Trophoblast cell (in vitro differentiated cells and primary cell): ENCODE measurements at regions not wholly inside any gene's neighbourhood (a gene's known extent, or its start where the extent isn't known, plus 50 kb on each side); places are given as distances from the start of the nearest gene placed in this dataset.

ENCODE experiments used
- DNase-seq, 2 donors: peaks; one replicate each; pipeline ENCODE4 v3.0.0-alpha.2; 2016
- H2AFZ ChIP-seq: 2 replicates; pipeline ENCODE4 v1.6.1; 2013; ENCODE audit warnings: low read length, moderate library complexity, mild to moderate bottlenecking; ENCODE audit not compliant: insufficient read depth, poor library complexity
- H2AK5ac ChIP-seq: 2 replicates; pipeline ENCODE4 v1.6.1; 2013; ENCODE audit warnings: mild to moderate bottlenecking, low read length
- H2BK120ac ChIP-seq: 2 replicates; pipeline ENCODE4 v1.6.1; 2013; ENCODE audit warnings: low read length, mild to moderate bottlenecking, moderate library complexity; ENCODE audit not compliant: insufficient read depth, poor library complexity
- H2BK12ac ChIP-seq: 2 replicates; pipeline ENCODE4 v1.6.1; 2013; ENCODE audit warnings: mild to moderate bottlenecking, low read length, moderate library complexity
- H2BK5ac ChIP-seq: 2 replicates; pipeline ENCODE4 v1.6.1; 2013; ENCODE audit warnings: low read length, low read depth, moderate library complexity, mild to moderate bottlenecking; ENCODE audit not compliant: poor library complexity
- H3K14ac ChIP-seq: 2 replicates; pipeline ENCODE4 v1.6.1; 2013; ENCODE audit warnings: mild to moderate bottlenecking, low read length
- H3K18ac ChIP-seq: 2 replicates; pipeline ENCODE4 v1.6.1; 2013; ENCODE audit warnings: mild to moderate bottlenecking, low read length
- H3K23ac ChIP-seq: 2 replicates; pipeline ENCODE4 v1.6.1; 2013; ENCODE audit warnings: low read length
- H3K27ac ChIP-seq: 2 replicates; pipeline ENCODE4 v1.5.1; 2013; ENCODE audit warnings: low read depth, mild to moderate bottlenecking, inconsistent platforms, low read length, moderate library complexity
- H3K27me3 ChIP-seq: 2 replicates; pipeline ENCODE4 v1.6.1; 2013; ENCODE audit warnings: inconsistent platforms, mild to moderate bottlenecking, low read length, moderate library complexity; ENCODE audit not compliant: insufficient read depth
- H3K36me3 ChIP-seq, 2 experiments: 1 replicate in 1 of 2; 2 replicates in 1 of 2; pipeline ENCODE4 v1.6.1; 2013; ENCODE audit warnings: low read length in 2 of 2, mild to moderate bottlenecking in 2 of 2, moderate library complexity in 1 of 2; ENCODE audit not compliant: insufficient read depth in 2 of 2, control insufficient read depth in 1 of 2
- H3K4ac ChIP-seq: 2 replicates; pipeline ENCODE4 v1.6.1; 2013; ENCODE audit warnings: low read depth, mild to moderate bottlenecking, low read length, moderate library complexity
- H3K4me1 ChIP-seq, 2 experiments: 1 replicate in 1 of 2; 2 replicates in 1 of 2; pipeline ENCODE4 v1.6.1; 2013; ENCODE audit warnings: low read length in 2 of 2, mild to moderate bottlenecking in 2 of 2, moderate library complexity in 1 of 2; ENCODE audit not compliant: insufficient read depth in 2 of 2, control insufficient read depth in 1 of 2
- H3K4me2 ChIP-seq: 2 replicates; pipeline ENCODE4 v1.6.1; 2013; ENCODE audit warnings: inconsistent platforms, mild to moderate bottlenecking, low read length, moderate library complexity
- H3K4me3 ChIP-seq: 2 replicates; pipeline ENCODE4 v1.5.1; 2013; ENCODE audit warnings: mild to moderate bottlenecking, low read depth, low read length, inconsistent platforms
- H3K79me1 ChIP-seq: one replicate; pipeline ENCODE4 v1.6.1; 2013; ENCODE audit warnings: low read length
- H3K79me2 ChIP-seq: 2 replicates; pipeline ENCODE4 v1.6.1; 2013; ENCODE audit warnings: low read length, mild to moderate bottlenecking; ENCODE audit not compliant: control insufficient read depth, insufficient read depth, poor library complexity
- H3K9ac ChIP-seq: 2 replicates; pipeline ENCODE4 v1.6.1; 2013; ENCODE audit warnings: mild to moderate bottlenecking, low read length
- H3K9me3 ChIP-seq: 2 replicates; pipeline ENCODE4 v1.6.1; 2013; ENCODE audit warnings: low read depth, mild to moderate bottlenecking, control low read depth, inconsistent platforms, low read length; ENCODE audit not compliant: insufficient read depth
- H4K12ac ChIP-seq: 2 replicates; pipeline ENCODE4 v1.6.1; 2013; ENCODE audit warnings: low read depth, mild to moderate bottlenecking, low read length, moderate library complexity
- H4K8ac ChIP-seq: 2 replicates; pipeline ENCODE4 v1.6.1; 2013; ENCODE audit warnings: low read depth, mild to moderate bottlenecking, low read length, moderate library complexity
- H4K91ac ChIP-seq: one replicate; pipeline ENCODE4 v1.6.1; 2013; ENCODE audit warnings: low read depth, mild to moderate bottlenecking, low read length, moderate library complexity
- WGBS: extraction: QIAGEN DNeasy Blood & Tissue Kit; methylation state at CpG from one replicate; pipeline ENCODE4 v1.1.7; 2013; ENCODE audit warnings: missing lambda C conversion rate; ENCODE audit not compliant: insufficient read length, insufficient coverage; ENCODE audit errors: extremely low coverage; 5-methylcytosine and 5-hydroxymethylcytosine counted together

DNA sequence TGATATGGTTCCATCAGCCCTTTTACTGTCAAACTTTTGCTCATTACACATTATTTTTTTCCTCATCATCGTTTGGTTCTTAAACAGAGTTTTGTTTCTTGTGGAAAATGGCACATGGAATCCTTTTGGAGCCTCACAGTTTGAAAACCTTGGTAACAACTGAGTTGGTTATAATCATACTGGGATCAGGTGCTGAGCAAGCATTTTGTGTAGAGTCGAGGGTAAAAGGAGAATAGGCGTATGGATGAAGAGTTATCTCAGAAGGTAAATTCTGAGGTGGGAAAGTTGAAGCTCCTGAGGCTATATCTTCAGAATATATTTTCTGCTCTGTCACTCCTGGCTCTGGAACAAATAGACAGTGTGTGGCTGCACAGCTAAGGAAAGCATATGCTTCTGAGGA, 274.0 kb upstream of the DSEL start:
- H3K79me2 ChIP-seq: no peaks in the 10 kb centered on the region
- no peaks in the 10 kb centered on the region for H3K27me3 ChIP-seq
- H3K9me3 ChIP-seq: peaks cover 1% of the 10 kb centered on the region
- no peak overlapping the region for H3K18ac ChIP-seq
- no peaks in the 10 kb centered on the region for H3K4me1 ChIP-seq
- H3K4me3 ChIP-seq: no peak overlapping the region
- no peak overlapping the region for H4K12ac ChIP-seq
- no peak overlapping the region for H3K9ac ChIP-seq
- no peak overlapping the region for H3K14ac ChIP-seq
- H4K91ac ChIP-seq: no peak overlapping the region
- 100% methylated on average over 2 of the region's 3 CpGs for WGBS
- H3K36me3 ChIP-seq: no peaks in the 10 kb centered on the region
- H3K4ac ChIP-seq: no peak overlapping the region
- H4K8ac ChIP-seq: no peak overlapping the region
- H3K27ac ChIP-seq: no peak overlapping the region
- H3K4me2 ChIP-seq: no peak overlapping the region
- H2BK120ac ChIP-seq: no peak overlapping the region
- no peak overlapping the region for H2BK5ac ChIP-seq
- no peak overlapping the region for H3K23ac ChIP-seq
- no peak overlapping the region for H2AK5ac ChIP-seq
- no peak overlapping the region for H2BK12ac ChIP-seq
- H3K79me1 ChIP-seq: no peaks in the 10 kb centered on the region
- H2AFZ ChIP-seq: no peak overlapping the region
- no peak for DNase-seq

DNA sequence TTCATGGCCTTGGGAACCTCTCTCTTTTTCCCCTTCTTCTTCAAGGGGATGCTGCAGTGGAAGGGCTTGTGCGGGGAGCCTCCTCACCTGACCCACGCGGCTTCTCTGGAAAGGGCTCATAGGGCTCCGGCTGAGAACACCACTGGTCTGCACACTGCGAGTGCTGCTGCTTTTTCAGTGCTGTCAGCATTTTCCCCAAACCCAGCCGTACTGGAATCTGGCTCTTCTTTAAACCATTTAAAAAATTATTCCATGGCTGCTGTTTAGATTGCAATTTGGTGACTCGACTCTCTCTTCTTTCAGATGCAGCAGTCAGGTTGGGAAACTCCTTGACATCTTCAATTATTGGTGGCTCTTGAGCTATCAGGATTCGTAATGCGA, 272.6 kb upstream of the DSEL start:
- no peaks in the 10 kb centered on the region for H3K27me3 ChIP-seq
- no peak overlapping the region for H3K18ac ChIP-seq
- H2AFZ ChIP-seq: no peak overlapping the region
- no peak overlapping the region for H4K8ac ChIP-seq
- H3K4ac ChIP-seq: no peak overlapping the region
- no peaks in the 10 kb centered on the region for H3K79me1 ChIP-seq
- peaks cover 1% of the 10 kb centered on the region for H3K9me3 ChIP-seq
- H3K23ac ChIP-seq: no peak overlapping the region
- no peak overlapping the region for H3K14ac ChIP-seq
- H3K36me3 ChIP-seq: no peaks in the 10 kb centered on the region
- H2BK120ac ChIP-seq: no peak overlapping the region
- WGBS: no CpG with 5 or more reads among the region's 9 CpGs
- no peak for DNase-seq
- H3K4me1 ChIP-seq: no peaks in the 10 kb centered on the region
- H3K27ac ChIP-seq: no peak overlapping the region
- H4K12ac ChIP-seq: no peak overlapping the region
- no peak overlapping the region for H4K91ac ChIP-seq
- no peak overlapping the region for H2AK5ac ChIP-seq
- no peak overlapping the region for H3K4me3 ChIP-seq
- H3K9ac ChIP-seq: no peak overlapping the region
- H2BK5ac ChIP-seq: no peak overlapping the region
- H2BK12ac ChIP-seq: no peak overlapping the region
- H3K4me2 ChIP-seq: no peak overlapping the region
- H3K79me2 ChIP-seq: no peaks in the 10 kb centered on the region

DNA sequence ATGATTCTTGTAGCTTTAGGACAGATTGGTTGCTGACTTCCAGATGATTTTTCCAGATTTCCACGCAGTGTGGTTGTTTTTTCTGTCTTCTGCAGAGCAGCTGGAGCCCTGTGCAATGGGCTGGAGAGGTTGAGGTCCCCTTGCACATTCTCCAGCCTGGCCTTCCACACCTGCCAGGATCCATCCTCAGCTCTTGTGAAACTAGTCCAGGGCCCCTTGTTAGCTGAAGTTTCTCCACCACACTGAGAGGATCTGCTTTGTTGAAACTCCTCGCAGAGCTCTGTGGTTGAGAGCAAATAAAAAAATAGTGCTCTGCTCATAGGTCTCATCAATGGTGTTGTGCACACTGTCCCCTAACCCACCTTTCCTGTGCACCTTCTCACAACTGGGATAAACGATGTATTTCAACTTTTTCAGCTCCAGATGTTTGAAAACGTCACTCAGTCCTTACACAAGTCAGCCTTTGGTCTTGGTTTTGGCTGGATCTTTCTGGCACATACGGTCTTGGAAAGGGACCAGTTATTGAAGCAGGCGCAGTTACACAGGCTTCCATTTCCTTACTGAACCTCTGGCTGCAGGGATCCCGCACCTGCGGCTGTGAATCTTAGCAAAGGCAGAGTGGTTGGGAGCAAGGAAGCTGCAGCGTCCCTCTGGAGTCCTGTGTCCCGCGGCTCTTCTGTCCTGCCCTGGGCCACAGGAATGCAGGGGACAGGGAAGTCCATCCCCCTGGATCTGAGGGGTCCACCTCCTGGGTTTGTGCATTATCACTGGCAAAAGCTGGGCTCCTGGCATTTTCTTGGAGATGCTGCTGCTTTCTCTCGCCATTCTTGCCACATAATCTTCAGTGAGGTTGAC, 272.0 kb upstream of the DSEL start:
- Histone ChIP-seq H3K4me1 (no peaks in the 10 kb centered on the region), H4K91ac (no peak overlapping the region), H3K27me3 (no peaks in the 10 kb centered on the region), H2AK5ac (no peak overlapping the region), H3K79me2 (no peaks in the 10 kb centered on the region), H3K79me1 (no peaks in the 10 kb centered on the region), H2BK120ac (no peak overlapping the region), H3K18ac (no peak overlapping the region), H3K4me3 (no peak overlapping the region), H2BK12ac (no peak overlapping the region), H4K8ac (no peak overlapping the region), H2BK5ac (no peak overlapping the region), H3K27ac (no peak overlapping the region), H3K23ac (no peak overlapping the region), H3K9me3 (peaks cover 1% of the 10 kb centered on the region), H4K12ac (no peak overlapping the region), H3K36me3 (no peaks in the 10 kb centered on the region), H2AFZ (no peak overlapping the region), H3K4ac (no peak overlapping the region), H3K14ac (no peak overlapping the region), H3K4me2 (no peak overlapping the region), H3K9ac (no peak overlapping the region)
- no CpG with 5 or more reads among the region's 12 CpGs for WGBS
- no peak for DNase-seq

DNA sequence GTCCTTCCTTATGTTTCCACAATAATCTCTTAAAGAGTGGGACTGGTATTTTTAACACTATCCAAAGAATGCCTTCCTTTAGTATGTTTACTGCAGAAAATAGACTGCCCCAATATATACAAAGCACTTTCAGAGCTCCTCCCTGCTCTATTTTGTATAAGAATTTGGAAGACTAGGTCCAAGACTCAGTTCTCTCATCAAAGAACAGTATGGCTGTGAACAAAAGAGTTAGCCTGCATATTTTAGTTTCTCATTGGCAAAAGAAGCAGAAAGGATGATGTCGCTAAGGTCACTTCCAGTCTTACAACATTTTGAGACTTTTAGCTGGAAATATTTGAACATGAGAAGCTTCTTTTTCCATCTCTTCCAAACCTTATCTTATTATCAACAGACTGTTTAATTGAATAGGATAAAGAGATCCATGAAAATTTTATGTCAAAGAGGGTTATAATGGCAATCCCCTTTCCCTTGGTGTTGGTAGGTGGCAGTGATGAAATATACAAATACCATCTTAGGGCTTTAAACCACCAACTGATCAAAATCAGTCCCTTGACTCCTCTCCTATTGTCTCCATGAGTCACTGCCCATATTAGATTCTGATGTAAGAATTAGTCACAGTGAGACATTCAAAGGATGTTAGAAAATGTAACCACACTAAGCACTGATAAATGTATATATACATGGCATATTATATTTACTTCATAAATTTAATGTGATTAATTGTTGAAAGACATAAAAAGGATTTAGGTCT, 266.9 kb upstream of the DSEL start:
- no peak overlapping the region for H3K27ac ChIP-seq
- H2AK5ac ChIP-seq: no peak overlapping the region
- WGBS: no CpG with 5 or more reads among the region's 1 CpG
- no peaks in the 10 kb centered on the region for H3K79me1 ChIP-seq
- DNase-seq: peak; percentile 13 to 69
- H3K36me3 ChIP-seq: no peaks in the 10 kb centered on the region
- H2BK120ac ChIP-seq: no peak overlapping the region
- no peak overlapping the region for H2BK12ac ChIP-seq
- no peak overlapping the region for H2BK5ac ChIP-seq
- H2AFZ ChIP-seq: no peak overlapping the region
- H3K18ac ChIP-seq: no peak overlapping the region
- no peak overlapping the region for H3K4ac ChIP-seq
- H3K14ac ChIP-seq: no peak overlapping the region
- no peaks in the 10 kb centered on the region for H3K79me2 ChIP-seq
- H4K91ac ChIP-seq: no peak overlapping the region
- H4K8ac ChIP-seq: no peak overlapping the region
- H3K9me3 ChIP-seq: no peaks in the 10 kb centered on the region
- H4K12ac ChIP-seq: no peak overlapping the region
- no peaks in the 10 kb centered on the region for H3K4me1 ChIP-seq
- no peak overlapping the region for H3K4me3 ChIP-seq
- H3K9ac ChIP-seq: no peak overlapping the region
- no peak overlapping the region for H3K23ac ChIP-seq
- no peak overlapping the region for H3K4me2 ChIP-seq
- H3K27me3 ChIP-seq: no peaks in the 10 kb centered on the region
